DND-41 (cell line): ENCODE measurements at regions not wholly inside any gene's neighbourhood (a gene's known extent, or its start where the extent isn't known, plus 50 kb on each side); places are given as distances from the start of the nearest gene placed in this dataset.

Source experiments
- ATAC-seq: fragments of 200-7000 bp; cut with Tn5 transposase; 3 replicates; pipeline ENCODE4 v1.9.1; 2021; ENCODE audit warnings: low read depth; ENCODE audit not compliant: insufficient read depth
- DNase-seq: peaks from one replicate; pipeline ENCODE4 v3.0.0-alpha.2; 2020
- H2AFZ ChIP-seq: 2 replicates; pipeline ENCODE4 v1.6.0; 2012; ENCODE audit warnings: low read depth, low read length
- H3K27ac ChIP-seq: 2 replicates; pipeline ENCODE4 v1.5.1; 2012; ENCODE audit warnings: low read length, inconsistent platforms
- H3K27me3 ChIP-seq: fragments of 200-600 bp; sonication (generic); 2 replicates; pipeline ENCODE4 v1.6.0; 2012; ENCODE audit warnings: low read length, mild to moderate bottlenecking, inconsistent platforms; ENCODE audit not compliant: insufficient read depth, poor library complexity
- H3K36me3 ChIP-seq: 2 replicates; pipeline ENCODE4 v1.5.1; 2012; ENCODE audit warnings: low read length, inconsistent platforms; ENCODE audit not compliant: insufficient read depth
- H3K4me1 ChIP-seq: 2 replicates; pipeline ENCODE4 v1.5.1; 2012; ENCODE audit warnings: mild to moderate bottlenecking, low read length; ENCODE audit not compliant: insufficient read depth
- H3K4me2 ChIP-seq: 2 replicates; pipeline ENCODE4 v1.6.0; 2012; ENCODE audit warnings: mild to moderate bottlenecking, moderate library complexity, low read length, inconsistent platforms; ENCODE audit not compliant: insufficient read depth
- H3K4me3 ChIP-seq, 2 experiments: fragments of 200-600 bp in 1 of 2; shearing (Covaris generic) in 1 of 2; 2 replicates each; pipeline ENCODE4 v1.5.1; 2012 to 2016; ENCODE audit warnings: inconsistent platforms in 2 of 2, low read length in 2 of 2, mild to moderate bottlenecking in 2 of 2, low read depth in 1 of 2, moderate library complexity in 1 of 2
- H3K79me2 ChIP-seq: 2 replicates; pipeline ENCODE4 v1.6.0; 2012; ENCODE audit warnings: low read length, inconsistent platforms; ENCODE audit not compliant: insufficient read depth
- H3K9ac ChIP-seq: 2 replicates; pipeline ENCODE4 v1.6.0; 2012; ENCODE audit warnings: low read depth, mild to moderate bottlenecking, inconsistent platforms, low read length, moderate library complexity
- H3K9me3 ChIP-seq: 2 replicates; pipeline ENCODE4 v1.5.1; 2012; ENCODE audit warnings: low read length, moderate library complexity, mild to moderate bottlenecking, inconsistent platforms; ENCODE audit not compliant: insufficient read depth, severe bottlenecking
- H4K20me1 ChIP-seq: 2 replicates; pipeline ENCODE4 v1.6.0; 2012; ENCODE audit warnings: low read length; ENCODE audit not compliant: insufficient read depth
- EZH2 ChIP-seq: IDR thresholded peaks from 3 replicates; pipeline ENCODE4 v1.6.1; 2012; ENCODE audit warnings: borderline replicate concordance, low read depth, mild to moderate bottlenecking, moderate library complexity, low read length, inconsistent platforms; ENCODE audit not compliant: severe bottlenecking
- TF ChIP-seq, protein P1 (sequence below): IDR thresholded peaks from 2 replicates; pipeline ENCODE4 v1.5.1; 2012; ENCODE audit warnings: borderline replicate concordance, low read length, moderate library complexity, mild to moderate bottlenecking; ENCODE audit not compliant: poor library complexity, severe bottlenecking; ENCODE audit errors: extremely low read depth

DNA sequence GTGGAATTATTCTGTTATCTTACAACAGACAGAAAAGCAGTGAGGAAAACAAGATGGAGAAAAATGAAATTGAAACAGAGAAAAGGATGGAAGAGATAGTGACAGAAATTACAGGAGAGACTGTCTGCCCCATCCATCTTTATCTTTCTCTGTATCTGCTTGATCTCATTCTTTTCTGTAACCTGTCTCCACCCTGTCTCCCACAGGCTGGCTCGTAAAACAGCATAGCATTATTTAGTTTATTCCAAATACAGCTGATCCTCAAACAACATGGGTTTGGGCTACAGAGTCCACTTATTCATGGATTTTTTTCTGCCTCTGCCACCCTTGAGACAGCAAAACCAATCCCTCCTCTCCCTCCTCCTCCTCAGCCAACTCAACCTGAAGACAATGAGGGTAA lies 482.3 kb upstream of the JARID2 start:
- Histone ChIP-seq H3K4me3 (no peak overlapping the region), H3K27ac (no peak overlapping the region), H3K9ac (no peak overlapping the region), H3K36me3 (no peaks in the 10 kb centered on the region), H3K4me1 (no peaks in the 10 kb centered on the region), H2AFZ (no peak overlapping the region), H3K79me2 (no peaks in the 10 kb centered on the region), H3K27me3 (no peaks in the 10 kb centered on the region), H3K4me2 (no peak overlapping the region), H3K9me3 (no peaks in the 10 kb centered on the region), H4K20me1 (no peaks in the 10 kb centered on the region)
- no peak for ATAC-seq
- DNase-seq: no peak
- TF ChIP-seq, protein P1, sequence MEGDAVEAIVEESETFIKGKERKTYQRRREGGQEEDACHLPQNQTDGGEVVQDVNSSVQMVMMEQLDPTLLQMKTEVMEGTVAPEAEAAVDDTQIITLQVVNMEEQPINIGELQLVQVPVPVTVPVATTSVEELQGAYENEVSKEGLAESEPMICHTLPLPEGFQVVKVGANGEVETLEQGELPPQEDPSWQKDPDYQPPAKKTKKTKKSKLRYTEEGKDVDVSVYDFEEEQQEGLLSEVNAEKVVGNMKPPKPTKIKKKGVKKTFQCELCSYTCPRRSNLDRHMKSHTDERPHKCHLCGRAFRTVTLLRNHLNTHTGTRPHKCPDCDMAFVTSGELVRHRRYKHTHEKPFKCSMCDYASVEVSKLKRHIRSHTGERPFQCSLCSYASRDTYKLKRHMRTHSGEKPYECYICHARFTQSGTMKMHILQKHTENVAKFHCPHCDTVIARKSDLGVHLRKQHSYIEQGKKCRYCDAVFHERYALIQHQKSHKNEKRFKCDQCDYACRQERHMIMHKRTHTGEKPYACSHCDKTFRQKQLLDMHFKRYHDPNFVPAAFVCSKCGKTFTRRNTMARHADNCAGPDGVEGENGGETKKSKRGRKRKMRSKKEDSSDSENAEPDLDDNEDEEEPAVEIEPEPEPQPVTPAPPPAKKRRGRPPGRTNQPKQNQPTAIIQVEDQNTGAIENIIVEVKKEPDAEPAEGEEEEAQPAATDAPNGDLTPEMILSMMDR: no peak
- no peak for TF ChIP-seq EZH2

DNA sequence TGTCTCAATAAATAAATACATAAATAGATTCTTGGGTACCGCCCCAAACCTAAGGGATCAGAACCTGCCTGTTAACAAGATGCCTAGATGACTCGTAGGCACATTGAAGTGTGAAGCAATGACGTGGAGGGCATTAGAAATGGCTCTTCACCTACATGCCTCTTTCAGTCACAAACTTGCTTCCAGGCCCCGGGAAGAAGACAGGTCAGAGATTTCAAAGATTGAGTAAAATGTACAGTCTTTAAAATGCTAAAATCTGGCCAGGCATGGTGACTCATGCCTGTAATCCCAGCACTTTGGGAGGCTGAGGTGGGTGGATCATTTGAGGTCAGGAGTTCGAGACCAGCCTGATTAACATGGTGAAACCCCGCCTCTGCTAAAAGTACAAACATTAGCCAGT lies 480.8 kb upstream of the JARID2 start:
- no peak for DNase-seq
- TF ChIP-seq, protein P1: no peak
- no peak for TF ChIP-seq EZH2
- no peak overlapping the region for H3K4me2 ChIP-seq
- no peaks in the 10 kb centered on the region for H3K27me3 ChIP-seq
- H3K9ac ChIP-seq: no peak overlapping the region
- no peak for ATAC-seq
- no peaks in the 10 kb centered on the region for H4K20me1 ChIP-seq
- no peak overlapping the region for H3K27ac ChIP-seq
- no peaks in the 10 kb centered on the region for H3K9me3 ChIP-seq
- H3K36me3 ChIP-seq: no peaks in the 10 kb centered on the region
- peaks cover 9% of the 10 kb centered on the region for H3K4me1 ChIP-seq
- no peak overlapping the region for H3K4me3 ChIP-seq
- no peaks in the 10 kb centered on the region for H3K79me2 ChIP-seq
- H2AFZ ChIP-seq: no peak overlapping the region

DNA sequence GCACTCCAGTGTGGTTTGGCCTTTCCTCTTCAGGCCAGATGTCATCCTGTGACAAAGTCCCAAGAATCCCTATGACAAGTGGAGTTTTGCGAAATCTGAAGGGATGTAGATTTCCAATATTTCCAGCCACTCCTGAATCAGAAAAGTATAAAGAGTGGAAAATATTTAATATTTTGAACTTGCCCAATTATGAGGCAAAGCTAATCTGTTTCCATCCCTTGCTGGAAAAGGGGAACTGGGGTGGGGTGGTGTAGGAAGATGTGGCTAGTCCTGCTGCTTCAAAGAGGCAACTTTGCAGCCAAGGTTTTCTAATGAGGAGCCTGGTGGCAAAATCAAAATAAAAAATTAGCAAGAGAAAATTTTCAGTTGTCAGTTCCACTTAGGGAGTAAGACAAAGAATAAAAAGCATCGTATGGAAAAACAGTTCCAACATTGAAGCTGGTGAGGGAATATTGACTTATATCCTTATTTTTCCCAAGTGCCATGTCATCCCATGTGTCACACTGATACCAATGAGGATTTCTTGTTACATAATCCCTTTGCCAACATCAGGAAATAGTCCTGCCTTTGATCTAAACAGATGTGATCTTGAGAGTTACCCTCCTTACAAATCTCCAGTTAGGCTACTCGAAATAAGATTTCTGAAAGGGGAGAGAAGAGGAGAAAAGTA lies 480.0 kb upstream of the JARID2 start:
- Histone ChIP-seq H3K4me1 (peaks cover 11% of the 10 kb centered on the region), H3K27me3 (no peaks in the 10 kb centered on the region), H3K9me3 (no peaks in the 10 kb centered on the region), H3K9ac (no peak overlapping the region), H3K36me3 (no peaks in the 10 kb centered on the region), H3K79me2 (no peaks in the 10 kb centered on the region), H3K27ac (no peak overlapping the region), H2AFZ (no peak overlapping the region), H3K4me3 (no peak overlapping the region), H3K4me2 (no peak overlapping the region), H4K20me1 (no peaks in the 10 kb centered on the region)
- TF ChIP-seq EZH2: no peak
- TF ChIP-seq, protein P1: no peak
- DNase-seq (no peak), ATAC-seq (no peak)
